ENCODE measurements at regions not wholly inside any gene's neighbourhood (a gene's known extent, or its start where the extent isn't known, plus 50 kb on each side); places are given as distances from the start of the nearest gene placed in this dataset.
"Not testable (repeated sequence)": the region's sequence is repeated elsewhere in the genome, so short reads cannot be mapped to it uniquely, and the experiment has no call there.

GRCh38 chr16:32066016-32066651 lies 187.0 kb upstream of the TP53TG3D start:
- TF ChIP-seq, protein P1, sequence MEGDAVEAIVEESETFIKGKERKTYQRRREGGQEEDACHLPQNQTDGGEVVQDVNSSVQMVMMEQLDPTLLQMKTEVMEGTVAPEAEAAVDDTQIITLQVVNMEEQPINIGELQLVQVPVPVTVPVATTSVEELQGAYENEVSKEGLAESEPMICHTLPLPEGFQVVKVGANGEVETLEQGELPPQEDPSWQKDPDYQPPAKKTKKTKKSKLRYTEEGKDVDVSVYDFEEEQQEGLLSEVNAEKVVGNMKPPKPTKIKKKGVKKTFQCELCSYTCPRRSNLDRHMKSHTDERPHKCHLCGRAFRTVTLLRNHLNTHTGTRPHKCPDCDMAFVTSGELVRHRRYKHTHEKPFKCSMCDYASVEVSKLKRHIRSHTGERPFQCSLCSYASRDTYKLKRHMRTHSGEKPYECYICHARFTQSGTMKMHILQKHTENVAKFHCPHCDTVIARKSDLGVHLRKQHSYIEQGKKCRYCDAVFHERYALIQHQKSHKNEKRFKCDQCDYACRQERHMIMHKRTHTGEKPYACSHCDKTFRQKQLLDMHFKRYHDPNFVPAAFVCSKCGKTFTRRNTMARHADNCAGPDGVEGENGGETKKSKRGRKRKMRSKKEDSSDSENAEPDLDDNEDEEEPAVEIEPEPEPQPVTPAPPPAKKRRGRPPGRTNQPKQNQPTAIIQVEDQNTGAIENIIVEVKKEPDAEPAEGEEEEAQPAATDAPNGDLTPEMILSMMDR (IDR thresholded peaks at IDR 0.05): not testable (repeated sequence)
- not testable (repeated sequence) for TF ChIP-seq CHD2 (IDR thresholded peaks at IDR 0.05; ENCODE audit: low read length, partially characterized antibody); FOXJ3 (CRISPR knock-in tag; IDR thresholded peaks at IDR 0.05); PBX3 (IDR thresholded peaks at IDR 0.05); FOXM1 (IDR thresholded peaks at IDR 0.05; ENCODE audit: low read depth); YY1 (IDR thresholded peaks at IDR 0.05; ENCODE audit: low read depth); RCOR1 (IDR thresholded peaks at IDR 0.05; ENCODE audit: low read length); EZH2phosphoT487 (IDR thresholded peaks at IDR 0.05; ENCODE audit: borderline replicate concordance, low read depth)
- TF ChIP-seq, protein P2, sequence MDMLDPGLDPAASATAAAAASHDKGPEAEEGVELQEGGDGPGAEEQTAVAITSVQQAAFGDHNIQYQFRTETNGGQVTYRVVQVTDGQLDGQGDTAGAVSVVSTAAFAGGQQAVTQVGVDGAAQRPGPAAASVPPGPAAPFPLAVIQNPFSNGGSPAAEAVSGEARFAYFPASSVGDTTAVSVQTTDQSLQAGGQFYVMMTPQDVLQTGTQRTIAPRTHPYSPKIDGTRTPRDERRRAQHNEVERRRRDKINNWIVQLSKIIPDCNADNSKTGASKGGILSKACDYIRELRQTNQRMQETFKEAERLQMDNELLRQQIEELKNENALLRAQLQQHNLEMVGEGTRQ (IDR thresholded peaks at IDR 0.05; ENCODE audit: borderline replicate concordance, low read depth, low read length): not testable (repeated sequence)

Measured in SK-N-SH (cell line).